SU-DHL-6 (cell line): ENCODE measurements at regions not wholly inside any gene's neighbourhood (a gene's known extent, or its start where the extent isn't known, plus 50 kb on each side); places are given as distances from the start of the nearest gene placed in this dataset.

ENCODE experiments used
- H2AFZ ChIP-seq: fragments of 200-600 bp; sonication (generic); 2 replicates; pipeline ENCODE4 v1.6.1; 2014; ENCODE audit warnings: low read depth, mild to moderate bottlenecking, moderate library complexity, mixed read lengths, antibody characterized with exemption, low read length; ENCODE audit not compliant: severe bottlenecking
- H3F3A ChIP-seq: fragments of 200-600 bp; shearing (Covaris generic); 2 replicates; pipeline ENCODE4 v1.6.0; 2016; ENCODE audit warnings: antibody characterized with exemption, mild to moderate bottlenecking; ENCODE audit not compliant: insufficient read depth
- H3K27ac ChIP-seq: fragments of 200-600 bp; sonication (generic); 2 replicates; pipeline ENCODE4 v1.5.1; 2016; ENCODE audit warnings: low read depth, mild to moderate bottlenecking, low read length, moderate library complexity, mixed read lengths
- H3K27me3 ChIP-seq: fragments of 200-600 bp; sonication (generic), shearing (Covaris generic); 2 replicates; pipeline ENCODE4 v1.6.0; 2014; ENCODE audit warnings: mild to moderate bottlenecking, low read length
- H3K36me3 ChIP-seq: fragments of 200-600 bp; sonication (generic); 2 replicates; pipeline ENCODE4 v1.6.1; 2014; ENCODE audit warnings: mild to moderate bottlenecking, low read length, mixed read lengths
- H3K4me2 ChIP-seq: fragments of 300-600, 200-600 bp; shearing (Covaris generic), sonication (generic); 2 replicates; pipeline ENCODE4 v1.6.0; 2014; ENCODE audit warnings: low read length, low read depth, mild to moderate bottlenecking; ENCODE audit not compliant: poor library complexity, severe bottlenecking
- H3K4me3 ChIP-seq: fragments of 200-600 bp; sonication (generic); 2 replicates; pipeline ENCODE4 v1.5.1; 2014; ENCODE audit warnings: antibody characterized with exemption, low read length, mild to moderate bottlenecking, mixed read lengths; ENCODE audit not compliant: insufficient read depth, poor library complexity, severe bottlenecking
- H3K79me2 ChIP-seq: fragments of 200-600 bp; sonication (generic); 2 replicates; pipeline ENCODE4 v1.6.1; 2014; ENCODE audit warnings: mild to moderate bottlenecking, low read length, moderate library complexity; ENCODE audit not compliant: insufficient read depth
- H3K9ac ChIP-seq: fragments of 200-600 bp; sonication (generic); 2 replicates; pipeline ENCODE4 v1.7.0; 2014; ENCODE audit warnings: mild to moderate bottlenecking, low read length
- H3K9me2 ChIP-seq: fragments of 200-600 bp; sonication (generic); replicated peaks from 2 replicates; pipeline ENCODE4 v1.6.1; 2014; ENCODE audit warnings: low read length; ENCODE audit not compliant: insufficient read depth
- H3K9me3 ChIP-seq: fragments of 200-600 bp; sonication (generic); 2 replicates; pipeline ENCODE4 v1.6.1; 2014; ENCODE audit warnings: low read length, mixed read lengths; ENCODE audit not compliant: insufficient read depth
- H4K20me1 ChIP-seq: fragments of 200-600 bp; sonication (generic); 2 replicates; pipeline ENCODE4 v1.6.1; 2014; ENCODE audit warnings: low read depth, mild to moderate bottlenecking, antibody characterized with exemption, low read length, moderate library complexity, mixed read lengths
- CTCF ChIP-seq: fragments of 200-600 bp; sonication (generic); IDR thresholded peaks from one replicate; pipeline ENCODE4 v1.5.1; 2017; ENCODE audit warnings: antibody characterized with exemption, mild to moderate bottlenecking, low read length, moderate library complexity; ENCODE audit not compliant: insufficient read depth, poor library complexity, severe bottlenecking
- EZH2phosphoT487 ChIP-seq: fragments of 200-600 bp; sonication (generic), shearing (Covaris generic); conservative IDR thresholded peaks from 2 replicates; pipeline ENCODE4 v1.6.1; 2018; ENCODE audit warnings: mild to moderate bottlenecking, antibody characterized with exemption, low read length, moderate library complexity, mixed read lengths

- no peak for TF ChIP-seq EZH2phosphoT487
- TF ChIP-seq CTCF: no peak
- no peaks in the 10 kb centered on the region for H3K27me3 ChIP-seq
Measured at GRCh38 chr9:71326360-71326759, 204.9 kb upstream of the TRPM3 start.

GRCh38 chr9:71323357-71323756 is 201.9 kb upstream of the TRPM3 start:
- H3K9me2 ChIP-seq: no peaks in the 10 kb centered on the region
- no peaks in the 10 kb centered on the region for H3K36me3 ChIP-seq
- TF ChIP-seq CTCF (no peak), EZH2phosphoT487 (no peak)
- no peaks in the 10 kb centered on the region for H4K20me1 ChIP-seq
- H3K4me3 ChIP-seq: no peak overlapping the region
- no peak overlapping the region for H3K4me2 ChIP-seq
- no peaks in the 10 kb centered on the region for H3K79me2 ChIP-seq
- no peak overlapping the region for H3K27ac ChIP-seq
- H3K9me3 ChIP-seq: no peaks in the 10 kb centered on the region
- H2AFZ ChIP-seq: no peak overlapping the region
- no peaks in the 10 kb centered on the region for H3K27me3 ChIP-seq
- H3K9ac ChIP-seq: no peak overlapping the region
- no peaks in the 10 kb centered on the region for H3F3A ChIP-seq

More at GRCh38 chr9:71326360-71326759, 204.9 kb upstream of the TRPM3 start:
- Histone ChIP-seq H2AFZ (no peak overlapping the region), H3K36me3 (no peaks in the 10 kb centered on the region), H3K9me2 (no peaks in the 10 kb centered on the region), H4K20me1 (no peaks in the 10 kb centered on the region), H3F3A (no peaks in the 10 kb centered on the region), H3K79me2 (no peaks in the 10 kb centered on the region), H3K27ac (no peak overlapping the region), H3K4me3 (no peak overlapping the region), H3K9me3 (no peaks in the 10 kb centered on the region), H3K9ac (no peak overlapping the region), H3K4me2 (no peak overlapping the region)

GRCh38 chr9:71322311-71322710 is 200.9 kb upstream of the TRPM3 start:
- H3K4me3 ChIP-seq: no peak overlapping the region
- no peaks in the 10 kb centered on the region for H3K9me2 ChIP-seq
- no peak overlapping the region for H3K9ac ChIP-seq
- H3K4me2 ChIP-seq: no peak overlapping the region
- H3K79me2 ChIP-seq: no peaks in the 10 kb centered on the region
- no peaks in the 10 kb centered on the region for H3K9me3 ChIP-seq
- H3K36me3 ChIP-seq: no peaks in the 10 kb centered on the region
- TF ChIP-seq EZH2phosphoT487 (no peak), CTCF (no peak)
- H3K27ac ChIP-seq: no peak overlapping the region
- H4K20me1 ChIP-seq: no peaks in the 10 kb centered on the region
- no peaks in the 10 kb centered on the region for H3K27me3 ChIP-seq
- H3F3A ChIP-seq: no peaks in the 10 kb centered on the region
- no peak overlapping the region for H2AFZ ChIP-seq

- Histone ChIP-seq H2AFZ (no peak overlapping the region), H3K9me3 (no peaks in the 10 kb centered on the region), H3K4me2 (no peak overlapping the region), H4K20me1 (no peaks in the 10 kb centered on the region), H3K27ac (no peak overlapping the region), H3K4me3 (no peak overlapping the region), H3K9ac (no peak overlapping the region), H3K27me3 (no peaks in the 10 kb centered on the region), H3K79me2 (no peaks in the 10 kb centered on the region), H3F3A (no peaks in the 10 kb centered on the region), H3K36me3 (no peaks in the 10 kb centered on the region), H3K9me2 (no peaks in the 10 kb centered on the region)
- no peak for TF ChIP-seq EZH2phosphoT487
- no peak for TF ChIP-seq CTCF
Measured at GRCh38 chr9:71308454-71308853, 187.0 kb upstream of the TRPM3 start.
